ENCODE measurements at regions not wholly inside any gene's neighbourhood (a gene's known extent, or its start where the extent isn't known, plus 50 kb on each side); places are given as distances from the start of the nearest gene placed in this dataset.

GRCh38 chr2:78699696-78700095 is 325.8 kb upstream of the REG3G start:
- Histone ChIP-seq H3K4me3 (no peak overlapping the region), H3K27ac (no peak overlapping the region)
- no peak for DNase-seq (ENCODE audit: low spot score)
- TF ChIP-seq CTCF (IDR thresholded peaks at IDR 0.05), result no peak

GRCh38 chr2:78701546-78701945 is 324.0 kb upstream of the REG3G start:
- TF ChIP-seq CTCF (IDR thresholded peaks at IDR 0.05), result no peak
- Histone ChIP-seq H3K27ac (no peak overlapping the region), H3K4me3 (no peak overlapping the region)
- no peak for DNase-seq (ENCODE audit: low spot score)

GRCh38 chr2:78707776-78708386 is 317.6 kb upstream of the REG3G start:
- DNase-seq (ENCODE audit: low spot score), result no peak
- Histone ChIP-seq H3K4me3 (no peak overlapping the region), H3K27ac (no peak overlapping the region)
- no peak for TF ChIP-seq CTCF (IDR thresholded peaks at IDR 0.05)

- H3K4me3 ChIP-seq, result no peak overlapping the region
- DNase-seq (ENCODE audit: low spot score), result no peak
- no peak overlapping the region for H3K27ac ChIP-seq
- TF ChIP-seq CTCF (IDR thresholded peaks at IDR 0.05), result no peak
Measured at GRCh38 chr2:78710632-78711375, 314.7 kb upstream of the REG3G start.

GRCh38 chr2:78715293-78715692 is 310.2 kb upstream of the REG3G start:
- DNase-seq (ENCODE audit: low spot score), result no peak
- no peak for TF ChIP-seq CTCF (IDR thresholded peaks at IDR 0.05)
- no peak overlapping the region for H3K27ac ChIP-seq
- H3K4me3 ChIP-seq, result no peak overlapping the region

GRCh38 chr2:78718024-78718423 is 307.5 kb upstream of the REG3G start:
- H3K4me3 ChIP-seq, result no peak overlapping the region
- no peak overlapping the region for H3K27ac ChIP-seq
- TF ChIP-seq CTCF (IDR thresholded peaks at IDR 0.05), result no peak
- DNase-seq (ENCODE audit: low spot score), result no peak

- no peak for DNase-seq (ENCODE audit: low spot score)
- TF ChIP-seq CTCF (IDR thresholded peaks at IDR 0.05), result no peak
- Histone ChIP-seq H3K4me3 (no peak overlapping the region), H3K27ac (no peak overlapping the region)
Measured at GRCh38 chr2:78718473-78718872, 307.0 kb upstream of the REG3G start.

All from coronary artery (tissue), 2 donors.